ENCODE measurements at regions not wholly inside any gene's neighbourhood (a gene's known extent, or its start where the extent isn't known, plus 50 kb on each side); places are given as distances from the start of the nearest gene placed in this dataset.

DNA sequence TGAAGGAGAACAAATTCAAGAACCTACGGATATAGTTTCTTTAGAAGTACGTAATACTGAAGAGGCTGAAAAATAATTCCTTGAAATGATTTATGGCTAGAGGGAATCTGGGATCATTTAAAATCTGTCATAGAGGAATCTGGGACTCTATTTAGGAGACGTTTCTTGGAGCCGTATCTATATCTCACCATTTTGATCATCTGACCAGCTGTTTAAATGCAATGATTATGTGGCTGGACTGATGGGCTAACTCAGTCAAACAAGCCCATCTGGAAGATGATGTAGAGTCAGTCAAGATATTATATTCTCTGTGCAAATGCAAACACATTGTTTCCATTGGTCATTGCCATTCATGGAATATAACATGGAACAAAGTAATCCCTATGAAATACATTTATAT, 467.7 kb upstream of the ZFHX3 start:
- TF ChIP-seq RAD21 (IDR thresholded peaks at IDR 0.05; ENCODE audit: low read length): no peak
- TF ChIP-seq, protein P1, sequence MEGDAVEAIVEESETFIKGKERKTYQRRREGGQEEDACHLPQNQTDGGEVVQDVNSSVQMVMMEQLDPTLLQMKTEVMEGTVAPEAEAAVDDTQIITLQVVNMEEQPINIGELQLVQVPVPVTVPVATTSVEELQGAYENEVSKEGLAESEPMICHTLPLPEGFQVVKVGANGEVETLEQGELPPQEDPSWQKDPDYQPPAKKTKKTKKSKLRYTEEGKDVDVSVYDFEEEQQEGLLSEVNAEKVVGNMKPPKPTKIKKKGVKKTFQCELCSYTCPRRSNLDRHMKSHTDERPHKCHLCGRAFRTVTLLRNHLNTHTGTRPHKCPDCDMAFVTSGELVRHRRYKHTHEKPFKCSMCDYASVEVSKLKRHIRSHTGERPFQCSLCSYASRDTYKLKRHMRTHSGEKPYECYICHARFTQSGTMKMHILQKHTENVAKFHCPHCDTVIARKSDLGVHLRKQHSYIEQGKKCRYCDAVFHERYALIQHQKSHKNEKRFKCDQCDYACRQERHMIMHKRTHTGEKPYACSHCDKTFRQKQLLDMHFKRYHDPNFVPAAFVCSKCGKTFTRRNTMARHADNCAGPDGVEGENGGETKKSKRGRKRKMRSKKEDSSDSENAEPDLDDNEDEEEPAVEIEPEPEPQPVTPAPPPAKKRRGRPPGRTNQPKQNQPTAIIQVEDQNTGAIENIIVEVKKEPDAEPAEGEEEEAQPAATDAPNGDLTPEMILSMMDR (conservative IDR thresholded peaks at IDR 0.05; ENCODE audit: low read depth, low read length): no peak
- no peak for TF ChIP-seq POLR2A (IDR thresholded peaks at IDR 0.05; ENCODE audit: low read depth, low read length)
- TF ChIP-seq USF2 (IDR thresholded peaks at IDR 0.05; ENCODE audit: low read depth, low read length): no peak
- no peak for TF ChIP-seq RCOR1 (IDR thresholded peaks at IDR 0.05; ENCODE audit: insufficient replicate concordance, low read length)
- no peak for TF ChIP-seq BHLHE40 (IDR thresholded peaks at IDR 0.05; ENCODE audit: low read depth, low read length)
- no peak for TF ChIP-seq SMC3 (IDR thresholded peaks at IDR 0.05; ENCODE audit: low read depth, low read length)
- no peak for TF ChIP-seq MXI1 (IDR thresholded peaks at IDR 0.05; ENCODE audit: borderline replicate concordance, low read depth, low read length)
- TF ChIP-seq MAFK (IDR thresholded peaks at IDR 0.05; ENCODE audit: low read depth, low read length): no peak
- TF ChIP-seq, protein P2, sequence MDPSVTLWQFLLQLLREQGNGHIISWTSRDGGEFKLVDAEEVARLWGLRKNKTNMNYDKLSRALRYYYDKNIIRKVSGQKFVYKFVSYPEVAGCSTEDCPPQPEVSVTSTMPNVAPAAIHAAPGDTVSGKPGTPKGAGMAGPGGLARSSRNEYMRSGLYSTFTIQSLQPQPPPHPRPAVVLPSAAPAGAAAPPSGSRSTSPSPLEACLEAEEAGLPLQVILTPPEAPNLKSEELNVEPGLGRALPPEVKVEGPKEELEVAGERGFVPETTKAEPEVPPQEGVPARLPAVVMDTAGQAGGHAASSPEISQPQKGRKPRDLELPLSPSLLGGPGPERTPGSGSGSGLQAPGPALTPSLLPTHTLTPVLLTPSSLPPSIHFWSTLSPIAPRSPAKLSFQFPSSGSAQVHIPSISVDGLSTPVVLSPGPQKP (IDR thresholded peaks at IDR 0.05; ENCODE audit: borderline replicate concordance, low read depth, low read length): no peak
